Keratinocyte (primary cell): ENCODE measurements at regions not wholly inside any gene's neighbourhood (a gene's known extent, or its start where the extent isn't known, plus 50 kb on each side); places are given as distances from the start of the nearest gene placed in this dataset.

Experiments
- DNase-seq: peaks from one replicate; pipeline ENCODE4 v3.0.0-alpha.2; 2011; ENCODE audit warnings: low read depth, missing footprints, low spot score
- FAIRE-seq: peaks from 2 replicates; lab custom pipeline; 2011; peaks lifted over from hg19 to GRCh38; lab: Jason Lieb, UNC
- H2AFZ ChIP-seq: 2 replicates; pipeline ENCODE4 v1.6.0; 2012; ENCODE audit warnings: low read length, control low read depth, inconsistent platforms; ENCODE audit not compliant: control insufficient read depth
- H3K27ac ChIP-seq: 2 replicates; pipeline ENCODE4 v1.5.1; 2011; ENCODE audit warnings: low read length; ENCODE audit not compliant: control insufficient read depth, insufficient read depth
- H3K27me3 ChIP-seq: 3 replicates; pipeline ENCODE4 v1.6.0; 2011; ENCODE audit warnings: low read length; ENCODE audit not compliant: control insufficient read depth, insufficient read depth; ENCODE audit errors: extremely low read depth
- H3K36me3 ChIP-seq, 2 experiments: 2 replicates in 1 of 2; 3 replicates in 1 of 2; pipeline ENCODE4 v1.5.1; 2011; ENCODE audit warnings: low read length in 2 of 2, mild to moderate bottlenecking in 1 of 2; ENCODE audit not compliant: control insufficient read depth in 2 of 2, insufficient read depth in 2 of 2; ENCODE audit errors: extremely low read depth in 1 of 2
- H3K4me1 ChIP-seq: 3 replicates; pipeline ENCODE4 v1.5.1; 2011; ENCODE audit warnings: low read length; ENCODE audit not compliant: control insufficient read depth, insufficient read depth; ENCODE audit errors: extremely low read depth
- H3K4me2 ChIP-seq: 3 replicates; pipeline ENCODE4 v1.6.0; 2011; ENCODE audit warnings: low read depth, low read length; ENCODE audit not compliant: control insufficient read depth, insufficient read depth; ENCODE audit errors: extremely low read depth
- H3K4me3 ChIP-seq, 3 experiments: fragments of 200-600 bp in 1 of 3; sonication (generic) in 1 of 3; 2 replicates in 2 of 3; 3 replicates in 1 of 3; pipeline ENCODE4 v1.5.1; 2011 to 2016; ENCODE audit warnings: low read length in 3 of 3, mild to moderate bottlenecking in 3 of 3, control low read depth in 2 of 3, inconsistent platforms in 1 of 3, low read depth in 1 of 3, mixed read lengths in 1 of 3, mixed run types in 1 of 3, moderate library complexity in 1 of 3; ENCODE audit not compliant: control insufficient read depth in 2 of 3, insufficient read depth in 2 of 3; ENCODE audit errors: extremely low read depth in 1 of 3
- H3K79me2 ChIP-seq: 2 replicates; pipeline ENCODE4 v1.6.0; 2012; ENCODE audit warnings: low read length; ENCODE audit not compliant: control insufficient read depth, insufficient read depth
- H3K9ac ChIP-seq: 3 replicates; pipeline ENCODE4 v1.6.0; 2011; ENCODE audit warnings: low read length; ENCODE audit not compliant: control insufficient read depth, insufficient read depth; ENCODE audit errors: extremely low read depth
- H3K9me1 ChIP-seq: 3 replicates; pipeline ENCODE4 v1.6.0; 2011; ENCODE audit warnings: low read length; ENCODE audit not compliant: control insufficient read depth, insufficient read depth; ENCODE audit errors: extremely low read depth
- H3K9me3 ChIP-seq: 2 replicates; pipeline ENCODE4 v1.5.1; 2012; ENCODE audit warnings: low read depth, low read length; ENCODE audit not compliant: control insufficient read depth
- H4K20me1 ChIP-seq: 3 replicates; pipeline ENCODE4 v1.6.0; 2011; ENCODE audit warnings: low read length; ENCODE audit not compliant: control insufficient read depth, insufficient read depth; ENCODE audit errors: extremely low read depth
- CTCF ChIP-seq, 3 experiments: IDR thresholded peaks in 1 of 3; conservative IDR thresholded peaks in 1 of 3; optimal IDR thresholded peaks in 1 of 3; 2 replicates in 2 of 3; 3 replicates in 1 of 3; pipeline versions ENCODE3 to v1.5.1; 2011; ENCODE audit warnings: low read length in 3 of 3, mild to moderate bottlenecking in 3 of 3, moderate library complexity in 2 of 3, control low read depth in 1 of 3, inconsistent platforms in 1 of 3; ENCODE audit not compliant: insufficient read depth in 2 of 3; ENCODE audit errors: extremely low read depth in 1 of 3
- EZH2 ChIP-seq: IDR thresholded peaks from one replicate; pipeline ENCODE4 v1.6.1; 2012; ENCODE audit warnings: inconsistent platforms, mild to moderate bottlenecking, low read length, moderate library complexity
- dilution Hi-C: fragments of 300-500 bp; cut with MboI; formaldehyde crosslinking; loops from one replicate; pipeline ENCODE4 v1.7.0; 2020; ENCODE audit warnings: low sequenced_read_pairs; ENCODE audit not compliant: extremely low pct_ligation_motif_present

- no peaks in the 10 kb centered on the region for H3K79me2 ChIP-seq
- no peak overlapping the region for H3K27ac ChIP-seq
- DNase-seq = no peak
- no peak for FAIRE-seq
- H3K9ac ChIP-seq = no peak overlapping the region
- TF ChIP-seq CTCF (optimal IDR thresholded peaks at IDR 0.05 in 1 of 3, IDR thresholded peaks at IDR 0.05 in 1 of 3, conservative IDR thresholded peaks at IDR 0.05 in 1 of 3; ENCODE audit: extremely low read depth in 1 of 3, insufficient read depth in 2 of 3, low read length in 3 of 3) = no peak
- no peak for TF ChIP-seq EZH2
- H4K20me1 ChIP-seq = no peaks in the 10 kb centered on the region
- H3K27me3 ChIP-seq = peaks cover 7% of the 10 kb centered on the region
- dilution Hi-C loops = no loop called here
- H3K36me3 ChIP-seq = no peaks in the 10 kb centered on the region
- no peaks in the 10 kb centered on the region for H3K9me3 ChIP-seq
- H3K4me3 ChIP-seq = no peak overlapping the region
- H3K9me1 ChIP-seq = no peaks in the 10 kb centered on the region
- H2AFZ ChIP-seq = no peak overlapping the region
- no peaks in the 10 kb centered on the region for H3K4me1 ChIP-seq
- H3K4me2 ChIP-seq = no peak overlapping the region
Measured at GRCh38 chr20:63100174-63100925, 93.6 kb upstream of the BHLHE23 start.

DNA sequence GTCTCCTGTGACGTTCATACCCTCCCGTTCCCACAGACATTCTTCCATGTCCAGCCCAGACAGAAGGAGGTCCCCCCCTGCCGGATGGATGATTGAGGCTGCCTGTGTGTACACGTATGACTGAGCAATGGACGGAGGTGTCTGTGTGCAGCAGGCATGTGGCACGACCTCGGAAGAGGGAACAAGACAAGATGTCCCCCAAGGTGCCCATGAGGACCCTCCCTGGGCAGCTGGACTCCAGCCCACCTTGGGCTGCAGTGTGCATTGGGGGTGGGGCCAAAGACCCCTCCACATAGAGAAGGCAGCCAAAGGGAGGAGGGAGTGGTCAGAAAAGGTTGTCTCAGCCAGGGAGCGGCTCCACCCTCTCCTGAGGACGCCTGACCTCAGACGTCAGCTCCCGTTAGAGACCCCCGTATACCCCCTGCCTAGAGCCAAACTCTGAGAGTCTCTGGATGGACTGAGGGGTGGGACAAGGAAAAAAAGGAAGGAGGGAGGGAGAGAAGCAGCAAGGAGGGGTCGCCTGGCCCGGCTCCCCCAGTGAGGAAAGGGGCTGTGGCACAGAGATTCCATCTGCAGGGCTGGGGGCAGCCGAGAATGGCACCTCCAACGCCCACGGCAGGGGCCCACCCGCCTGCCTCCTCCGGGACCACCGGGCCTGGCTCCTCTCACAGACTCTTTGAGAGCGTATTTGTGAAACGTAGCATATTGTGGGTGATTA is 92.9 kb upstream of the BHLHE23 start:
- H2AFZ ChIP-seq = no peak overlapping the region
- no peaks in the 10 kb centered on the region for H3K9me3 ChIP-seq
- no peaks in the 10 kb centered on the region for H3K36me3 ChIP-seq
- H3K4me2 ChIP-seq = no peak overlapping the region
- H3K9ac ChIP-seq = no peak overlapping the region
- no peak for TF ChIP-seq EZH2
- FAIRE-seq (no peak), DNase-seq (no peak)
- H3K4me3 ChIP-seq = no peak overlapping the region
- no peak overlapping the region for H3K27ac ChIP-seq
- dilution Hi-C loops = no loop called here
- H3K27me3 ChIP-seq = peaks cover 7% of the 10 kb centered on the region
- H3K4me1 ChIP-seq = no peaks in the 10 kb centered on the region
- no peaks in the 10 kb centered on the region for H3K9me1 ChIP-seq
- no peaks in the 10 kb centered on the region for H4K20me1 ChIP-seq
- no peaks in the 10 kb centered on the region for H3K79me2 ChIP-seq
